Heart right ventricle (tissue), 16 donors: ENCODE measurements at regions not wholly inside any gene's neighbourhood (a gene's known extent, or its start where the extent isn't known, plus 50 kb on each side); places are given as distances from the start of the nearest gene placed in this dataset.

ENCODE experiments used
- ATAC-seq, 8 donors: fragments of 200-7000 bp; cut with Tn5 transposase; one replicate each; pipeline ENCODE4 v1.9.1; 2020; ENCODE audit warnings: mild to moderate bottlenecking in 8 of 8, moderate library complexity in 8 of 8, moderate number of reproducible peaks in 1 of 8
- DNase-seq, 2 donors: peaks; one replicate each; pipeline ENCODE4 v3.0.0-alpha.2; 2020
- H3K27ac ChIP-seq, 10 donors: fragments of 200-600 bp; sonication (generic) in 2 of 10; one replicate each; pipeline versions ENCODE4 v1.5.0 to v1.8.0; 2020 to 2022; ENCODE audit warnings: mild to moderate bottlenecking in 3 of 10
- H3K27me3 ChIP-seq, 7 donors: fragments of 200-600 bp; one replicate each; pipeline ENCODE4 v1.8.0; 2021 to 2022; ENCODE audit warnings: mild to moderate bottlenecking in 2 of 7
- H3K36me3 ChIP-seq, 9 donors: fragments of 200-600 bp; sonication (generic) in 1 of 9; one replicate each; pipeline versions ENCODE4 v1.5.0 to v1.8.0; 2020 to 2022; ENCODE audit warnings: mild to moderate bottlenecking in 2 of 9
- H3K4me1 ChIP-seq, 9 donors: fragments of 200-600 bp; sonication (generic) in 1 of 9; one replicate each; pipeline versions ENCODE4 v1.5.0 to v1.8.0; 2020 to 2022; ENCODE audit warnings: mild to moderate bottlenecking in 4 of 9
- H3K4me3 ChIP-seq, 10 donors: fragments of 200-600 bp; sonication (generic) in 2 of 10; one replicate each; pipeline versions ENCODE4 v1.5.0 to v1.8.0; 2020 to 2022; ENCODE audit warnings: mild to moderate bottlenecking in 7 of 10, moderate library complexity in 2 of 10
- H3K9me3 ChIP-seq, 11 donors: fragments of 200-600 bp in 10 of 11; sonication (generic) in 2 of 11; one replicate each; pipeline versions ENCODE4 v1.5.0 to v1.8.0; 2013 to 2022; ENCODE audit warnings: mild to moderate bottlenecking in 2 of 11, control low read depth in 1 of 11, moderate library complexity in 1 of 11
- CTCF ChIP-seq, 9 donors: fragments of 200-600 bp; sonication (generic) in 2 of 9; IDR thresholded peaks; one replicate each; pipeline versions ENCODE4 v1.5.0 to v1.8.0; 2021 to 2022; ENCODE audit warnings: antibody characterized with exemption in 9 of 9, mild to moderate bottlenecking in 5 of 9, moderate library complexity in 1 of 9
- WGBS, 2 donors: extraction: QIAGEN DNeasy Blood & Tissue Kit; methylation state at CpG; one replicate each; pipeline ENCODE4 v1.1.7; 2013; ENCODE audit warnings: inconsistent platforms in 1 of 2; 5-methylcytosine and 5-hydroxymethylcytosine counted together
- intact Hi-C, 10 donors: fragments of 100-400 bp; cut with DNase I; formaldehyde crosslinking; loops; one replicate each; pipeline versions ENCODE4 v1.11.1 to v1.14.2; 2022
- donor health status: Arrhythmogenic right ventricular cardiomyopathy.
- donor health status: ischemic (EF 13 %, LVEDD 7.1; RV severe dilation, severe dysfunction).
- donor health status: healthy with polysubstance abuse.
- donor health status: DM: no; HTN: yes; CAD: no.
- donor health status: DM: no; HTN: no; CAD: no.
- donor health status: ischemic (EF 25% LVEDD 6.9; RV normal size, moderate dysfunction).
- donor health status: ischemic (EF 25% LVEDD 5.7; RV mildly dilated, moderate dysfunction).
- donor health status: healthy.
- donor health status: DM: yes; HTN: yes; CAD: no.
- donor health status: Ischemic cardiomyopathy.
- donor health status: ischemic (EF 35%, LVEDD 5.7; RV mildly dilated, moderate dysfunction).
- donor health status: nonischemic (EF 11% LVEDD 7.7; RV severe dilation, severe dysfunction).
- donor health status: DM: yes; HTN: yes; CAD: no.
- donor health status: PGD.
- donor health status: ischemic (EF 29% LVEDD 5.4; RV normal size, mild dysfunction).
- donor health status: nonischemic (EF 23%, LVEDD 6.1; RV moderate dilation, normal function).

- no peak overlapping the region for H3K4me3 ChIP-seq
- intact Hi-C loops = no loop called here
- no peaks in the 10 kb centered on the region for H3K4me1 ChIP-seq
- ATAC-seq = no peak
- WGBS, 2 donors = 94 to 95% methylated on average over 1 of the region's 1 CpG
- H3K27me3 ChIP-seq = no peaks in the 10 kb centered on the region
- H3K9me3 ChIP-seq = peaks cover 0 to 48% (median 6%) of the 10 kb centered on the region in 11 donors
- no peak for TF ChIP-seq CTCF (IDR thresholded peaks at IDR 0.05)
- H3K27ac ChIP-seq = no peak overlapping the region
- H3K36me3 ChIP-seq = no peaks in the 10 kb centered on the region
- no peak for DNase-seq
These were observed 251.1 kb downstream of the INSIG2 start for GRCh38 chr2:118339386-118339785.

- no peak for DNase-seq
- no peak for TF ChIP-seq CTCF (IDR thresholded peaks at IDR 0.05)
- peaks cover 0 to 25% (median 0%) of the 10 kb centered on the region in 11 donors for H3K9me3 ChIP-seq
- no peaks in the 10 kb centered on the region for H3K36me3 ChIP-seq
- H3K4me1 ChIP-seq = no peaks in the 10 kb centered on the region
- no peak overlapping the region for H3K4me3 ChIP-seq
- no peak overlapping the region for H3K27ac ChIP-seq
- no peak for ATAC-seq
- peaks cover 0 to 16% (median 0%) of the 10 kb centered on the region in 7 donors for H3K27me3 ChIP-seq
- intact Hi-C loops = no loop called here
These were observed 245.4 kb downstream of the INSIG2 start for GRCh38 chr2:118333664-118334063.

GRCh38 chr2:118325321-118325955 is 237.2 kb downstream of the INSIG2 start:
- Histone ChIP-seq H3K27me3 (peaks cover 0 to 31% (median 15%) of the 10 kb centered on the region in 7 donors), H3K4me3 (no peak overlapping the region), H3K27ac (no peak overlapping the region), H3K36me3 (no peaks in the 10 kb centered on the region), H3K9me3 (no peaks in the 10 kb centered on the region), H3K4me1 (no peaks in the 10 kb centered on the region)
- TF ChIP-seq CTCF (IDR thresholded peaks at IDR 0.05) = no peak
- intact Hi-C loops = no loop called here
- DNase-seq (no peak), ATAC-seq (no peak)
- WGBS, 2 donors = 63 to 69% methylated on average over 6 of the region's 6 CpGs

GRCh38 chr2:118322406-118322805 is 234.1 kb downstream of the INSIG2 start:
- Histone ChIP-seq H3K36me3 (no peaks in the 10 kb centered on the region), H3K27ac (no peak overlapping the region), H3K4me3 (no peak overlapping the region), H3K9me3 (no peaks in the 10 kb centered on the region), H3K27me3 (peaks cover 0 to 36% (median 19%) of the 10 kb centered on the region in 7 donors), H3K4me1 (no peaks in the 10 kb centered on the region)
- 80 to 83% methylated on average over 2 of the region's 2 CpGs for whole genome bisulfite sequencing, 2 donors
- intact Hi-C loops = no loop called here
- no peak for DNase-seq
- no peak for TF ChIP-seq CTCF (IDR thresholded peaks at IDR 0.05)
- no peak for ATAC-seq
